ENCODE measurements at regions not wholly inside any gene's neighbourhood (a gene's known extent, or its start where the extent isn't known, plus 50 kb on each side); places are given as distances from the start of the nearest gene placed in this dataset.
A peak's percentile ranks its signal among the peaks of the same experiment; 100 is the strongest.

DNA sequence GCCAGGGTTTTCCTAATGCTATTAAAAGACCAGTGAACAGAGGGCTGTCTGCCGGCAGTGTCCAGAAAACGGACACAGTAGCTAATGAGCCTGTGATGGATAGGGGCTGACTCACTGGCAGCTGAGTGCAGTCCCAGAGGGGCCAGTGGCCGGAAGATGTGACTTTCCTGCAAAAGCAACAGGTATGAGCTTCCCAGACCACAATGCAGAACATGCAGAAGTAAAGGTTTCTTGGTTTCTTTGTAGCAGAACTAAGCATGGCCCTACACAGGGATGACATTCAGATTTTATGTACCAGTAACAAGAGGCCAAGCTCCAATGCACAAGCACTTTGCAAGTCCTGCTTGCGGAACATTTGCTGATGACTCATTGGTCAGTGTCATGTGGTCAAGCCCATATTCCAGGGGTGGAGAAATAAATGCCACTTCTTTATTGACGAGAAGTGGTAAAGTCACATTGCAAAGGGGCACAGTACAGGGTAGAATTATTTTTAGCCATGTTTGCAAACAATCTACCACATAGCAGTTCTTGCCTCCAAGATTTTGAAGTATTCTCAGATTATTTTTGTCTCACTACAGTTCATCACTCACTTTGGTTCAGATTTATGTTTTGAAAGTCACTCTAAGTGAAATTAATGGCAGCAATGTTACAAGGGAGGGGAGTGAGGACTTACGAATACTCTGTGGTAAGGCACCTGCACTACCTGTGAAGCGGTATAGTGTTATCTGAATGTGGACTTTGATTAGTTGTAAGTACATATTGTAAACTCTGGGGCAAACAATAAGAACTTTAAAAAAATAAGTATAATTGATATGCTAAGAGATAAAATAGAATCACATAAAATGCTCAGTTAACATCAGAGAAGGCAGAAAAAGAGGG, 263.3 kb downstream of the ABHD5 start:
- DNase-seq: no peak

DNA sequence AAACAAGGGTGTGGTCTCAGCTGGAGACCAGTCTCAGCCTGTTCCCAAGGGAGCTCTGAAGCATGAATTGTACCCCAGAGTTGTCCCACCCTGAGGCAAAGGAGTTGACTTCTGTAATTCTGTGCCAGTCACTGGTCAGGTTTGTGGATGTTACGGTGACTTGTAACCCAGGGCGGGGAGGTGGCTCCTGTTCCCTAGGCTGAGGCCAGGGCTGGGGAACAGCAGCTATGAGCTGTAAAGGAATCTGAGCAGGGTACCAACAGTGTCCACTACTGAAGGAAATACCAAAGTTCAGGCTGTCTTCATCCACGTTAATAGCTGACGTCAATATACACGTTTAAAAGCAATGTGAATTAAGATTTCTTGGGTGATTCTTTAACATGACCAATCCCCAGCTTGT, 266.2 kb downstream of the ABHD5 start:
- DNase-seq: no peak

DNA sequence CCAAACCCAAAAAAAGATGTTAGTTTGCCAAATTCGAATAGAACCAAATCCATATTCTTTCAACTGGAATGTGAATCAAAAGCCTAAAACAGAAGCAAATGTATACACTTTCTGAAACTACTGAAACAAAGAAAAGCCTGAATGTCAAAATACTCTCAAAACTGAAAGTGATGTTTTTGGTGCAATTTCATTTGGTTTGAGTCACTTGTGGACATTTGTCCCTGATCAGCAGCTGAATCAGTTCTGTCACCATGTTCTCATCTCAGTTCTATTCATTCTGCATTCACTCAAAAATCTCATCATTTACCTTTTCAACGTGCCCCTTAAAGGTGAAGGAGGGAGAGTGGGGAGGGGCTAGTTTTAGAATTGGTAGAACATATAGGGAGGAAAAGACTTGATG, 266.8 kb downstream of the ABHD5 start:
- DNase-seq: no peak

DNA sequence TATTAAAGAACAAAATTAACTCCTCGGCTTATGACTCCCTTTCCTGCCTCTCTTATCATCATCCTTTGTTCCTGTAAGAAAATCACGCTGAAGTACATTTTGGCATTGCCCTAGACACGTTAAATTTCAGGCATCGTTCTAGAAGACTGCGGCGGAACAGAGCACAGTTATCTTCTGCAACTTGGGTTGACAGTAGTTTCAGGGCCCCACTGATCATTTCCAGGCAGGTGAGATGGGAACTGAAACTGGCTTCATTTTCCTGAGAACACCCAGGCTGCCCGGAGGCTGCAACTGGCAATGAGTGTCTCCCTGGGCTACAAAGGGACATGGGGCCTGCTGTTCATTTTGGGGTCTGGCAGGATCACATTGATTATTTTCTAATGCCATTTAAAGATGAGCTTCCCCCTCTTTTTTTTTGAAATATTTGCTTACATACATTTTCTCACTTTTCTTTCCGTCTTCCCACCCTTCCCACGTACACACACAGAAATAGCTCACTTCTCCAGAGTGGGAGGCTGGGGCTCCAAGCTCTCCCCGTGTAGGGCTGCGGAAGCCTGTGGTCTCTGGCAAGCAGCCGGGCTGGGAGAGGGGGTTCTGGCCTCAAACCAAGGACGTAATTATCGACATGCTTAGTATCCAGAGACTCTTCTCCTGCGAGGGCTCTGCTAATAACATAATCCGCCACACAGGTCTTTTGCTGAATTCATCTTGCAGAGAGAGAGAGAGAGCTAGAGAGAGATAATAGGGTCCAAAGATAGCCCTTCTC, 267.4 kb downstream of the ABHD5 start:
- no peak for DNase-seq

DNA sequence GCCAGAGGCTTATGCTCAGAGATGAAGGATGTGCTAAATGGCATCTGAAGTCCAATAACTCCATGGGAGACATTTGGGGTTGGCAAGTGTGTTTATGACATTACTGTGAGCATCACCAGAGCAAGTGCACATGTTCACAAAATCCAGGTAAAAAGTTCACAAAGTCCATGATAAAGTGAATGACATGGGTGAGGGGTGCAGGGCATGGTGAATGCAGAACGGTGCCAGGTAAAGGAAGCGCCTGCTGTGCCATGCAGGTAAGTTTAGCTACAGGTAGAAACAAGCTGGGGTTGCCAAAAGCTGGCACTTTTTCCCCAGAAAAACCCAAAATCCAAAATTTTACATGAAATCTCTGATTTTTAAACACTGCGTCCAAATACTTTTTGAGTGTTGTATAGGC, 268.2 kb downstream of the ABHD5 start:
- DNase-seq: no peak

DNA sequence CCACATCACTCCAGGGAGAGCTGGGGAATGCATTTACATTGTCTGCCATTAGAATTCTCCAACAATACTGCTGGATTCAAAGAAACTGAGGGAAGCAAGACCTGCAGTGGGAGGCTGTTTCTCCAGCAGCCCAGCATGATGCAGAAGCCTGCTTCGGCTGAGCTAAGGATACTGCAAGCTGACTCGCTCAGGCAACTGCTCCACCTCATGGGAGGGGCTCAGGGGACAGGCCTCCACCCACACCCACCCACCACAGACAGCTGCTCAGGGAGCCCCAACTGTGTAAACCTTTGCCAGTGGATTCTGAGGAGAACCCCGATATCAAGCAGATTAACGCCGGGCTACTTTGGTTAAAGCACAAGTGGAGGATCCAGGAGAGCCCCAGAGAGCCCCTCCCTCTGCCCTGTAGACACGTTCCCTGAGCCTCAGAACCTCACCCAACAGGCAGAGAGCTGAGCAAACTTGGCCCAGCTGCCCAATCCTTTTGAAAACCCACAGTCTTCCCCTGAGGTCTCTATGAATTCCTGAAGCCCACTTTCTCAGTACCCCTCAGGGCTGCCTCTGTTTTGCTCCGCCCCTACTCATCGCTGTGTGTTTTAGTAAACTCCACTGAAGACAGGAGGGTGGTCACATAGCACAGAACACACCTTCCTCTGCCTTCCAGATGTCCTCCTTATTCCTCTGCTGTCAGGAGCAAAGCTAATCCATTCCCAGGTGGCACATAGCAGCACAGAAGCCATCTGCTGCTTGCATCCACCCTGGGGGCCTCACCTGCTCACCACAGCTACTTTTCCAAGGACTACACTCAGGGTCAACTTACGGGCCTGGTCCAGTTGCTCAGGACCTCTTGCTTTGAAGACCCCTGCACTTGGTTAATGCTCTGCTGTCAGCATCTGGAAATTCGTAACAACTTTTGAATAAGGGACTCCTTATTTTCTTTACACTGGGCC, 269.0 kb downstream of the ABHD5 start:
- DNase-seq: no peak

DNA sequence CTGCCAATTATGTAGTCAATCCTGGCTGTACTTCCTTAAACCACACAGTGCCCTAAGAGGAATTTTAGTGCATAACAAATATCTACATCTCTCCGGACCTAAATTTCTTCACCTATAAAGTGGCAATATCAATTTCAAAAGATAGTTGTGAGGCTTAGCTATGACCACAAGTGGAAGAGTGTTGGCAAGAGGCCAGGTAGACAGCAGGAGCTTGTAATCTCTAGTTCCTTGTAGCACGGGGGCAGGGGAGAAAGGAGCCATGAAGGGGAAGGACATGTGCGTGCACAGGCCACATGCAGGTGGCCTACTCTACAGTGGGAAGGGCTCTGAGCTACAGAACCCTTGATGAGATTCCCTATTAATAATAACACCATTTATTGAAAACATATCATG, 269.7 kb downstream of the ABHD5 start:
- DNase-seq: no peak

DNA sequence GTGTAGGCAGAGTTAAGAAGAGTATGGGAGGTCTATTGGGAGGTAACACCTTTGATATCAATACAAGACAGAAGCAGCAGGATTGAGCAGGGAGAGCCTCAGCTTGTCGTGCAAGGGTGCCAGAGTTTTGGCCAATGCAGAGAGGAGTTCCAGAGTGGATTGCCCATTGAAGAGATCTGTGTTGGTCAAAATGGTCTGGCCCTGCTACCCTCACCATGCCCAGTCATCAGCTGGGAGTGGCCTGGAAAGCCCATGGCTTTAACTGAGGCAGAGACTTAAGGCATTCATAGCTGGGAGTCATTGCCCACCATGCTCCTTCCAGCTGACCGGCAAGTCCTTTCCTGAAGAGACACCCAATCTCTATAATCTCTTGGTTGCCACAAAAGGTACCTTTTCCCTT, 271.3 kb downstream of the ABHD5 start:
- no peak for DNase-seq

DNA sequence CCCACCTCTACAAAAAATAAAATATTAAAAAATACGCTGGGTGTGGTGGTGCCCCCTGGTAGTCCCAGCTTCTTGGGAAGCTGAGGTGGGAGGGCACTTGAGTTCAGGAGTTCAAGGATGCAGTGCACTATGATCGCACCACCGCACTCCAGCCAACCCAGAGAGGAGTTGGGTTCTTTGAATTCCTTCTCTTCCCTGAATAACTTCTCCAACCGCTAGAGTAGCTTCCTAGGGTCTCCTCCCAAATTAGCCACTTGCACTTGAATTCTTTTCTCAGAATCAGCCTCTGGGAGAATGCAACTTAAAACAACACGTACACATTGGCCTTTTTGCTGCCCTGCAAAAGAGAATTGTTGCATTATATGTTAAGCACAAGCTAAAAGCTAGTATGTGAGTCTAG, 272.5 kb downstream of the ABHD5 start:
- DNase-seq: no peak

DNA sequence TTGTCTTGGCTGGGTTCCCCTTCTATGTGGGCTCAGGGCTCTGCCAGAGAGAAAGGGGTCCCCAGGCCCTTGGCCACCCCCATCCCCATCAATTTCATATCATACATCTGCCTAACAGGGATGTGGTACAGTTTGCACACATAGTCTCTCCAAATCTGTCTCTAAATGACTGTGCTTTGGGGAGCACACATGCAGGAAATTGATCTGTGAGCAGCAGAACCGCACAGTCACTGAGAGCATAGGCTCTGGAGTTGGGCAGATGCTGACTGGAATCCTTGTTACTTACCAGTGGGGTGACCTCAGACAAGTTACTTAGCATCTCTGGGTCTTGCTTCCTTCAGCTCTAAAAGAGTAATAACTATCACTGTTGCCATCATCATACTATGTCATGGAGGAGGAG, 273.9 kb downstream of the ABHD5 start:
- DNase-seq: no peak

DNA sequence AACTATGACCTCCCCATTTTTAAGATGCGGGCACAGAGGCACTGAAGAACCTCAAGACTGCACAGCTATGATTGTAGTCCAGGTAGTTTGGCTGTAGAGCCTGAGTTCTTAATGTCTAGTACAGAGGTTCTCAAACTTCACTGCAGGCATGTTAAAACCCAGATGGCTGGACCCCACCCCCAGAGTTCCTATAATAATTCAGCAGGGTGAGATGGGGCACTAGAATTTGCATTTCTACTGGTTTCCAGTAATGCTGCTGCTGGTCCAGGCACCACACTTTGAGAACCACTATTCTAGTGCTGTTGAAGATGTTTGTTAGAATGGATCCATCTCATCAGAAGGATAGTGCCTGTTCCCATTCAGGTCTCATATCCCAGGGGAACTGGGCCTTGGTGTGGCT, 274.9 kb downstream of the ABHD5 start:
- DNase-seq: no peak

DNA sequence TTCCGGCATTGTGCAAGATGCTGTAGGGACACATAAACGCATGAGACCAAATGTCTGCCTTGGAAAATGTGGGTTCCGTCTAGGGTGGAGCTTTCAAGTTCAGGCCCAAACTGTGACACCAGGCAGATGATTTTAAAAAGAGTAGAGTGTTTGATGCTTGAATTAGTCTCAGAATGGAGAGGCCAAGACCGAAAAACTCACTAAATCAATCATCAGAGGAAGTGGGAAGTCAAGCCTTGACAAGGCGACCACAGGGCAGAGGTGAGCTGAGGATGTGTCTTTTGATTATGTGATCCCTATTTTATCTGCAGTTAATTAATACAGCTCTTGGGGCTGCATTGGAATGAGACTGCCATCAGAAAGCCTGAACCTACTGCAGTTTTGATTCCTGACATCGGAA, 275.4 kb downstream of the ABHD5 start:
- DNase-seq: no peak

DNA sequence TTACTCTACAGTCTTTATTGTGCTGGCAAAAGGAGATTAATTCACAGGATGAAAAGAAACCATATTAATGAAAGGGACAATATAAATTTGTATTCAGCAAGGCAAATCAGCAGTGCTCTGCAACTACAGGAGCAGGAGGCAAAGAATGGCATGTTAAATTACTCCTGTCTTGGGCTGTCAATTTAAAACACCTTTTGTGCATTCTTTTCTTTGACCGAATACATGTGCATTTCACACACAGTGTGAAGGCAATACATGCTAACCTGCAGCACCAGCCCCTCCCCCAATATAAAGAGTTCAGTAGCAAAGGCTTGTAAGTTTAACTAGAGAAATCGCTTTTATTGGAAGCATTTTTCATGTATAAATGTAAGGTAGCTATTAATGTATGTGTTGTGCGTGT, 275.2 kb upstream of the TOPAZ1 start:
- DNase-seq: no peak

DNA sequence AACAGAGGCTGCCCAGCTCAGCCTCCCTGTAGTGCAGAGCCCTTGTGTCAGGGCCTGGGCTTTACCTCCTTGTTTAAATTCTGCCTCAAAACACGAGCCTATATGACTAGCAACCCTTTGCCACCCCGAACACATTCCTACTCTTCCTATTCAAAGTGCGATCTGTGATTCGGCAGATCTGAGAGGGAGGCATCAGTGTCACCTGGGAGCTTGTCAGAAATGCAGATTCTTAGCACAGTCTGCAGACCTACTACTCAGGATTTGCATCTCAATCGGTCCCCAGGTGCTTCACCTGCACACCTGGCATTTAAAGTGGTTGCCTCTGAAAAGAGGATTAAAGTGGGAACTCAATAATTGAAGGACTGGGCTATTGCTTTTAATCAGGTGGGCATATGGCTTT, 273.2 kb upstream of the TOPAZ1 start:
- no peak for DNase-seq

DNA sequence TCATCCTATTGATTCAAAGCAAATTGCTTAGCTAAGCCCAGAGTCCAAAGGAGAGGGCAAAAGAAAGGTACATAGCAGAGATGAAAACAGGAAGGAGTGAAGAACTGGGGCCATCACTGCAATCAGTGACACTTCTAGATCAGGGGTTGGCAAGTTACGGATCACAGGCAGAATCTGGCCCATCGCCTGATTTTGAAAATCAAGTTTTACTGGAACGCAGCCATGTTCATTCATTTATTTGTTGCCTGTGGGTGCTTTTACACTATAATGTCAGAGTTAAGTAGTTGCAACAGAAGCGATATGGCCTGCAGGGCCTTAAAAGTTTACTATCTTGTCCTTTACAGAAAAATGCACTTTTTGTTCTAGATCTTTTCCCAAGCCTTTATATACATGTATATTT, 271.7 kb upstream of the TOPAZ1 start:
- no peak for DNase-seq

DNA sequence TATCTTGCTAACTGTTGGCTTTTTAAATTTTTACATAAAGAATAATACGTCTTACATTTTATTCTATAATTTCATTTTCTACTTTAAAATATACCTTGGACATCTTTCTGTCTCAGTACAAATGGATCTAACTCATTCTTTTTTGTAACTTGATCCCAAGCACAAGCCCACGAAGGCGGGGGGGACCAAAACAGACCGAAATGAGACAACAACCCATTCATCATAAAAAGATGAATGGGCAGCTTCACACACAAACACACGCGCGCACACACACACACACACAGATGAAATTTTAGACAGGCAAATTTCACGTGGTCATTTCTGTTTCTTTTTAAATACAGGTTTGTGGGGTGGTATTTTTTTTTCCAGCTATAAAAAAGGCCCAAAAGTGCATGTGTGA, 271.3 kb upstream of the TOPAZ1 start:
- DNase-seq: no peak

DNA sequence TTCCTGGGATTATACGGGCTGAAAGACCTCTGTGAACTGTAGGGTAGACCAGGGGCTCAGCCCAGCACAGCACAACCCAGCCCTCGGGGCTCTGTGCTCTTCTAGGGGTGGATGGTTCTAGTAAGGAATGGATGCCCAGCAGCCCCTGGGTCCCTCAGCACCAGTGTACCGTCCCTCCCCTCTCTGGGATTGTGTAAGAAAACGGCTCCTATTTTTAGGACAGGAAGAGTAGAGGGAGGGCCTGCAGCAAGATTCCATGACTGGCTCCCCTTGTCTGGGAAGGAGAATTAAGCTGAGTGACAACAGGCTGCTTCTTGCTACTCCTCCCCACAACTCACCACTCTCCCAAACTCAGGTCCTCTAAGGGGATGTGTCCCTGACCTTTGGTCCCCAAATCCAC, 270.8 kb upstream of the TOPAZ1 start:
- DNase-seq: no peak

DNA sequence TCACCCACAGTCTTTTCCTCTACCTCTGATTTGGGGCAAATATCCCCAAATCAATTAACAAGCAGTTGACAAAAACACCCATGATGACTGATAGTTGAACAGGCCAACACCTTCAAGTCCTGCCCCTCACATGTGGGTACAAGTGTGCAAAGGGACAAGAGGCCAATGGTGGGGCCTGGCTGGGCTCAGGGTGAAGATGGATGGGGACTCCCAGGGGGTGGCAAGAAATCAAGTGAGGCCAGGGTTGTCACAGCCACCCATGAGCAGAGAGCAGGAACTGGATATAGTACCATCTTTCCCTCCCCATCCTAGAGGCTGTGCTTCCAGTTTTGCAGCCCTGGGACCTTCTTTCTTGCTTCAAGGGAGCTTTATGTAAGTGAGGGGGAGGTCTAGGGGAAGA, 270.2 kb upstream of the TOPAZ1 start:
- no peak for DNase-seq

DNA sequence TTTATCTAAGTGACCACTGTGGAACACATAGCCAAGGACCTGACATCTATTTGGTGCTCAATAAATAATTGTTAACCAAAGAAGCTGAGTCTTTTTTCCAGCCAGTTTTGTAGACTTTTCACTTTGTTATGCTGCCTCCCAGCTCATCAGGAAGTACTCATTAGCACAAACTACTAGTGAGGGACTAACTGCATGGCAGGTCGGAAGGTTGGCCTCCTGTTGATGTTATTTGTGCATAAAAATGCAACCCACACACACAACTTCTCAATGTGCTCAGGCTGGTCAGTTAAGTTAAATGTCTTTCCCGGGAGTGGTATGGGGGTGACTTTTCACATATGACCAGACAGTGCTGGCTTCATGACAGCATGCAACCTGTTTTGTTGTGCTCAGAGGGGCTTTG, 263.0 kb upstream of the TOPAZ1 start:
- no peak for DNase-seq

DNA sequence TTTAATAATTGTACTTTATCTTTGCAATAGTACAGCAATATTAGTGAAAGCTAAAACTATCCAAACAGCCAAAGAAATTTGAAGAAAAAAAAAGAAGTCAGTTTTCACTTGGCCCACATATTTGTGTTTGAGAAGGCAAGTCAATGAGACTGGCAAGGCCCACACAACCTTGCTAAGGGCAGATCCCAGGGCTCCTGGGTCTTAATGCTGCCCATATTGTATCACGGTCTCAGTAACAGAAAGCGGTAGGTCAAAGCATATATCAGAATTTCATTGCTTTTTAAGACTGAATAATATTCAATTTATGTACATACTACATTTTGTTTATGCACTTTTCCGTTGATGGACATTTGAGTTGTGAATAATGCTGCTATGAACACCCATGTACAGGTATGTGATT, 262.0 kb upstream of the TOPAZ1 start:
- DNase-seq: no peak

DNA sequence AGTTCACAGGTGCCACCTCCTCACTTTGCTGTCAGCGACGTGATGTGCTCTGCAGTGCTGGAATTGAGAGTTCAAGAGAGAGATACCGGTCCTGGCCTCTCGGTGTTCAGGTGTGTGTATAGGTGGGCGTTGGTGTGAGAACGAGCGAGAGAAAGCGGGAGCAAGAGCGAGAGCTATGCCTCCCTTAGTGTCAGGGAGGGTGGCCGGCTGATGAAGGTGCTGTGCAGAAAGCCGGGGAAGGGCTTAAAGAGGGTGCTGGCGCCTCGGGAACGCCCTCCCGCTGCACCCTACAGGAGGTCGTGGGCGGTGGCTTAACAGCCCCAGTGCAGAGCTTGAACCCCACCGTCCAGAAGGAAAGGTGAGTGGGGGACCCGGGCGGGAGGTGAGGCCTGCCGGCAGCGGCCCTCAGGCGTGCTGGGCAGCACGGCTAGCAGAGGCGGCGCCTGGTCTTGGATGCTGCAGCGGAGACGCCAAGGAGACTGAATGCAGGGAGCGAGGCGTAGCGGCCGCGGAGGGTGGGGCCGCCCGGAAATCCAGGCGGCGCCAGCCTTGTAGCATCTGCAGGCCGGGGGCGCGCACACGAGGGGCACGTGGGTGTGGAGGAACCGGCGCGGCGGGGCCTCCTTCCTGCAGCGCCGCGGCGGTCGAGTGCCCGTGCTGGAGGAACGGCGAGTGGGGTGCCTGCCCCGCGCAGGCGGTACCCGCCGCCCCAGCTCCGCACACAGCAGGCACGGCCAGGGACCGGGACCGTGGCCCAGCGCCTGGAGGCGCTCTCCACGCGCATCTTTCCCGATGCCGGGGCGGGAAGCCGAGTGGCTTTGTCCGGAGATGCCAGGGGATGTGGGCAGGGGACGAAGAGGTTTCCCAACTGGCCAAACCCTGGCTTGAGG, 246.8 kb upstream of the TOPAZ1 start:
- DNase-seq: peak; percentile 41
